GM12878 (cell line): ENCODE measurements at regions not wholly inside any gene's neighbourhood (a gene's known extent, or its start where the extent isn't known, plus 50 kb on each side); places are given as distances from the start of the nearest gene placed in this dataset.

Source experiments
- ATAC-seq: fragments of 200-7000 bp; cut with Tn5 transposase; 3 replicates; pipeline ENCODE4 v1.9.1; 2020; ENCODE audit warnings: mild to moderate bottlenecking, moderate library complexity
- BruUV-seq: library from RNA; stranded (reverse); fragments of 400-500 nt; replicated peaks from 2 replicates; lab custom pipeline; 2021; lab: Mats Ljungman, UMichigan
- CTCF ChIA-PET: fragments of 300-600 bp; sonication (Branson Sonifier 250); formaldehyde crosslinking; extraction: SDS; loops from one replicate; lab custom pipeline; 2021; ENCODE audit warnings: inconsistent platforms; lab: Yijun Ruan, JAX
- POLR2A ChIA-PET: fragments of 350-600 bp; formaldehyde crosslinking; extraction: SDS; loops from one replicate; lab custom pipeline; 2021; ENCODE audit warnings: inconsistent platforms; lab: Charles Lee
- RAD21 ChIA-PET: fragments of 300-600 bp; sonication (Branson Sonifier 250); formaldehyde crosslinking; loops from one replicate; lab custom pipeline; 2023; ENCODE audit warnings: antibody characterized with exemption; ENCODE audit not compliant: unreplicated experiment; lab: Charles Lee
- SMC1A ChIA-PET: fragments of 300-600 bp; sonication (Branson Sonifier 250); formaldehyde crosslinking; loops from one replicate; lab custom pipeline; 2023; ENCODE audit not compliant: unreplicated experiment, uncharacterized antibody; lab: Charles Lee
- DNase-seq: peaks from one replicate; pipeline ENCODE4 v3.0.0-alpha.2; 2011; ENCODE audit warnings: low read depth, low spot score
- FAIRE-seq: peaks from 3 replicates; lab custom pipeline; 2011; peaks lifted over from hg19 to GRCh38; lab: Jason Lieb, UNC
- H2AFZ ChIP-seq: 2 replicates; pipeline ENCODE4 v1.6.0; 2011; ENCODE audit warnings: low read depth, low read length, control low read depth; ENCODE audit not compliant: control insufficient read depth
- H3K27ac ChIP-seq: 2 replicates; pipeline ENCODE4 v1.5.1; 2011; ENCODE audit warnings: control low read depth; ENCODE audit not compliant: control insufficient read depth, insufficient read depth
- H3K27me3 ChIP-seq, 2 experiments: replicated peaks in 1 of 2; 2 replicates each; pipeline versions ENCODE4 v1.6.0 to v1.6.1; 2011; ENCODE audit warnings: low read length in 1 of 2; ENCODE audit not compliant: control insufficient read depth in 2 of 2, insufficient read depth in 2 of 2
- H3K36me3 ChIP-seq, 2 experiments: 2 replicates each; pipeline ENCODE4 v1.5.1; 2011; ENCODE audit warnings: low read length in 1 of 2; ENCODE audit not compliant: control insufficient read depth in 2 of 2, insufficient read depth in 2 of 2
- H3K4me1 ChIP-seq: 2 replicates; pipeline ENCODE4 v1.6.1; 2011; ENCODE audit warnings: mild to moderate bottlenecking, low read length, moderate library complexity, mixed read lengths; ENCODE audit not compliant: control insufficient read depth, insufficient read depth
- H3K4me2 ChIP-seq: 2 replicates; pipeline ENCODE4 v1.6.0; 2011; ENCODE audit warnings: control low read depth; ENCODE audit not compliant: control insufficient read depth, insufficient read depth
- H3K4me3 ChIP-seq: fragments of 200-600 bp; sonication (generic); 2 replicates; pipeline ENCODE4 v1.5.1; 2016
- H3K79me2 ChIP-seq: 2 replicates; pipeline ENCODE4 v1.6.0; 2011; ENCODE audit warnings: low read length; ENCODE audit not compliant: control insufficient read depth, insufficient read depth
- H3K9ac ChIP-seq: 2 replicates; pipeline ENCODE4 v1.8.0; 2011; ENCODE audit warnings: low read length, control low read depth, mixed read lengths; ENCODE audit not compliant: control insufficient read depth, insufficient read depth
- H3K9me3 ChIP-seq: replicated peaks from 3 replicates; pipeline ENCODE4 v1.5.1; 2011; ENCODE audit warnings: mild to moderate bottlenecking, low read length; ENCODE audit not compliant: control insufficient read depth, insufficient read depth
- H4K20me1 ChIP-seq: 2 replicates; pipeline ENCODE4 v1.6.0; 2011; ENCODE audit not compliant: control insufficient read depth, insufficient read depth
- BMI1 ChIP-seq: fragments of 450-650 bp; IDR thresholded peaks from 2 replicates; pipeline ENCODE4 v1.6.1; 2016; ENCODE audit warnings: mild to moderate bottlenecking, moderate library complexity, borderline replicate concordance
- BRCA1 ChIP-seq: IDR thresholded peaks from 2 replicates; pipeline ENCODE4 v1.6.1; 2011; ENCODE audit warnings: low read depth, low read length, improper control_type of control experiment
- CBX5 ChIP-seq: sonication (generic); IDR thresholded peaks from 2 replicates; pipeline ENCODE4 v1.6.1; 2016; ENCODE audit warnings: low read depth, moderate library complexity, mild to moderate bottlenecking, inconsistent platforms
- CEBPB ChIP-seq, 2 experiments: fragments of 150-350 bp in 1 of 2; IDR thresholded peaks; 2 replicates each; pipeline ENCODE4 v1.6.1; 2012 to 2014; ENCODE audit warnings: low read depth in 2 of 2, low read length in 2 of 2, borderline replicate concordance in 1 of 2, inconsistent platforms in 1 of 2
- ELK1 ChIP-seq: IDR thresholded peaks from 2 replicates; pipeline ENCODE4 v1.6.1; 2012; ENCODE audit warnings: low read depth, low read length, improper control_type of control experiment
- FOXK2 ChIP-seq: fragments of 450-650 bp; IDR thresholded peaks from 2 replicates; pipeline ENCODE4 v1.6.1; 2017; ENCODE audit warnings: mild to moderate bottlenecking, moderate library complexity
- GATAD2B ChIP-seq: fragments of 450-650 bp; conservative IDR thresholded peaks from 2 replicates; pipeline ENCODE4 v1.6.1; 2017; ENCODE audit warnings: low read depth, mild to moderate bottlenecking, moderate library complexity
- IKZF2 ChIP-seq, 2 experiments: fragments of 450-650 bp; IDR thresholded peaks; 2 replicates each; pipeline ENCODE4 v1.6.1; 2017; ENCODE audit warnings: mild to moderate bottlenecking in 2 of 2, moderate library complexity in 2 of 2
- IRF4 ChIP-seq: IDR thresholded peaks from 2 replicates; pipeline ENCODE4 v1.6.1; 2011; ENCODE audit warnings: low read depth, low read length
- PAX8 ChIP-seq: fragments of 450-650 bp; IDR thresholded peaks from 2 replicates; pipeline ENCODE4 v1.6.1; 2017; ENCODE audit warnings: mild to moderate bottlenecking, moderate library complexity
- RAD21 ChIP-seq: IDR thresholded peaks from 2 replicates; pipeline ENCODE4 v1.6.1; 2011; ENCODE audit warnings: mild to moderate bottlenecking, low read depth, low read length, moderate library complexity; ENCODE audit not compliant: insufficient read depth
- RELA ChIP-seq: fragments of 450-650 bp; IDR thresholded peaks from 2 replicates; pipeline ENCODE4 v1.8.0; 2014; ENCODE audit warnings: borderline replicate concordance; ENCODE audit not compliant: partially characterized antibody
- RELB ChIP-seq: fragments of 450-650 bp; IDR thresholded peaks from 2 replicates; pipeline ENCODE4 v1.6.1; 2017; ENCODE audit warnings: low read depth, mild to moderate bottlenecking, moderate library complexity
- SKIL ChIP-seq: fragments of 450-650 bp; IDR thresholded peaks from 2 replicates; pipeline ENCODE4 v1.6.1; 2017; ENCODE audit warnings: mild to moderate bottlenecking, low read depth, inconsistent platforms; ENCODE audit not compliant: poor library complexity, severe bottlenecking
- SMAD5 ChIP-seq: IDR thresholded peaks from 2 replicates; pipeline ENCODE4 v1.6.1; 2016; ENCODE audit warnings: antibody characterized with exemption, low read depth
- SP1 ChIP-seq: IDR thresholded peaks from one replicate; pipeline ENCODE4 v1.6.1; 2011; ENCODE audit warnings: low read depth, low read length
- STAT1 ChIP-seq: fragments of 450-650 bp; conservative IDR thresholded peaks from 2 replicates; pipeline ENCODE4 v1.6.1; 2014; ENCODE audit warnings: antibody characterized with exemption, mild to moderate bottlenecking
- USF1 ChIP-seq: IDR thresholded peaks from 2 replicates; pipeline ENCODE4 v1.6.1; 2011; ENCODE audit warnings: borderline replicate concordance, low read depth, mild to moderate bottlenecking, moderate library complexity, mixed read lengths, low read length; ENCODE audit not compliant: insufficient read depth; ENCODE audit errors: extremely low read length
- ZBED1 ChIP-seq: IDR thresholded peaks from 2 replicates; pipeline ENCODE4 v1.6.1; 2016; ENCODE audit warnings: borderline replicate concordance
- ZNF217 ChIP-seq: fragments of 450-650 bp; IDR thresholded peaks from 2 replicates; pipeline ENCODE4 v1.6.1; 2017; ENCODE audit warnings: antibody characterized with exemption, mild to moderate bottlenecking
- WGBS: methylation state at CpG from one replicate; pipeline ENCODE4 v1.1.6; 2016; ENCODE audit warnings: low lambda C conversion rate; ENCODE audit not compliant: insufficient replicate concordance, insufficient coverage; ENCODE audit errors: missing lambda C conversion rate; 5-methylcytosine and 5-hydroxymethylcytosine counted together
- in situ Hi-C: fragments of 300-500 bp; cut with MboI; formaldehyde crosslinking; loops from 9 replicates; pipeline ENCODE4 v1.14.3; 2018; ENCODE audit warnings: mixed read lengths
- intact Hi-C: fragments of 100-400 bp; cut with micrococcal nuclease; formaldehyde crosslinking; loops from one replicate; pipeline ENCODE4 v1.14.2; 2022; ENCODE audit not compliant: unreplicated experiment

GRCh38 chr5:10836986-10837385, 76.0 kb upstream of the DAP start (continued):
- no peak for TF ChIP-seq ZNF217
- TF ChIP-seq BMI1: no peak
- TF ChIP-seq, all 136 proteins: peak for 0

GRCh38 chr5:10834695-10835094, 73.7 kb upstream of the DAP start:
- SMC1A ChIA-PET: no interaction called here
- 41% methylated on average over 1 of the region's 1 CpG for WGBS
- TF ChIP-seq SKIL: no peak
- no peak for TF ChIP-seq FOXK2
- no peak for TF ChIP-seq RAD21
- TF ChIP-seq RELA: no peak
- TF ChIP-seq CBX5: no peak
- TF ChIP-seq IRF4: no peak
- TF ChIP-seq IKZF2 (IDR thresholded peaks at IDR 0.05): no peak
- TF ChIP-seq CEBPB (IDR thresholded peaks at IDR 0.05; ENCODE audit: borderline replicate concordance in 1 of 2, low read depth in 2 of 2, low read length in 2 of 2): no peak
- no peak for TF ChIP-seq ZBED1
- TF ChIP-seq GATAD2B: no peak
- no peak for TF ChIP-seq RELB
- no peak for TF ChIP-seq BRCA1
- TF ChIP-seq SMAD5: no peak
- no peak for TF ChIP-seq PAX8
- no peak for TF ChIP-seq ELK1
- TF ChIP-seq STAT1: no peak
- TF ChIP-seq SP1: no peak
- TF ChIP-seq USF1: no peak

More at GRCh38 chr5:10834695-10835094, 73.7 kb upstream of the DAP start:
- no peak overlapping the region for H3K9ac ChIP-seq
- no TSS peak for BruUV-seq
- H3K9me3 ChIP-seq: no peaks in the 10 kb centered on the region
- DNase-seq (no peak), ATAC-seq (no peak), FAIRE-seq (no peak)
- no peak overlapping the region for H3K4me2 ChIP-seq
- no peaks in the 10 kb centered on the region for H3K79me2 ChIP-seq
- no peaks in the 10 kb centered on the region for H3K4me1 ChIP-seq
- H3K36me3 ChIP-seq: no peaks in the 10 kb centered on the region
- ChIA-PET RAD21 (interaction anchor here (1.9 kb wide), 1 partner anchor 133 kb away, joined by 4 read pairs; no protein-coding TSS in a partner anchor), POLR2A (no interaction called here), CTCF (no interaction called here)
- H2AFZ ChIP-seq: no peak overlapping the region
- intact Hi-C loops: no loop called here
- no peaks in the 10 kb centered on the region; a peak in 1 of 4 replicates for H3K27me3 ChIP-seq
- H4K20me1 ChIP-seq: no peaks in the 10 kb centered on the region
- H3K4me3 ChIP-seq: no peak overlapping the region
- in situ Hi-C loops: no loop called here
- no peak overlapping the region for H3K27ac ChIP-seq
